ENCODE measurements at regions not wholly inside any gene's neighbourhood (a gene's known extent, or its start where the extent isn't known, plus 50 kb on each side); places are given as distances from the start of the nearest gene placed in this dataset.

DNA sequence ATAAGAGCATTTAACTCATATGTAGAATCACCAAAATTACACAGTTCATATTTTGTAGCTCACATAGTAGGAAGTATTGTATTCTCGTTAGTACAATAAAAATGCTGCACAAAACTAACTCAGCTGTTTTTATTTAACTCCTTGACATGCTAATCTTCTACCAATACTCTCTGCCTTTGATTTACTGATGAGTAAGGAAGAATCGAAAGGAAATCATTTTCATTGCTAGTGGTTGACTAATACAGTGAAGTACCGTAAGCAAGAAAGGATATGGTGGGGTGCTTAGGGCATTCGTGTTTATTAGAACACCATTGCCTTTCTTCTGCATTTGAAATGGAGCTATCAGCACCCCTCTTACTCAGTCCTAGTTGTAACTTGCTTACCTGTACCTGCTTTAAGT lies 1239.1 kb upstream of the TENM3 start:
- no peak overlapping the region for H3K4me3 ChIP-seq (ENCODE audit: control insufficient read depth, low read depth, low read length)
- peak; percentile 13 for DNase-seq (ENCODE audit: low read depth)
- TF ChIP-seq, protein P1, sequence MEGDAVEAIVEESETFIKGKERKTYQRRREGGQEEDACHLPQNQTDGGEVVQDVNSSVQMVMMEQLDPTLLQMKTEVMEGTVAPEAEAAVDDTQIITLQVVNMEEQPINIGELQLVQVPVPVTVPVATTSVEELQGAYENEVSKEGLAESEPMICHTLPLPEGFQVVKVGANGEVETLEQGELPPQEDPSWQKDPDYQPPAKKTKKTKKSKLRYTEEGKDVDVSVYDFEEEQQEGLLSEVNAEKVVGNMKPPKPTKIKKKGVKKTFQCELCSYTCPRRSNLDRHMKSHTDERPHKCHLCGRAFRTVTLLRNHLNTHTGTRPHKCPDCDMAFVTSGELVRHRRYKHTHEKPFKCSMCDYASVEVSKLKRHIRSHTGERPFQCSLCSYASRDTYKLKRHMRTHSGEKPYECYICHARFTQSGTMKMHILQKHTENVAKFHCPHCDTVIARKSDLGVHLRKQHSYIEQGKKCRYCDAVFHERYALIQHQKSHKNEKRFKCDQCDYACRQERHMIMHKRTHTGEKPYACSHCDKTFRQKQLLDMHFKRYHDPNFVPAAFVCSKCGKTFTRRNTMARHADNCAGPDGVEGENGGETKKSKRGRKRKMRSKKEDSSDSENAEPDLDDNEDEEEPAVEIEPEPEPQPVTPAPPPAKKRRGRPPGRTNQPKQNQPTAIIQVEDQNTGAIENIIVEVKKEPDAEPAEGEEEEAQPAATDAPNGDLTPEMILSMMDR (IDR thresholded peaks at IDR 0.05; ENCODE audit: control insufficient read depth, insufficient read depth, low read depth, low read length, missing control alignments), result no peak

DNA sequence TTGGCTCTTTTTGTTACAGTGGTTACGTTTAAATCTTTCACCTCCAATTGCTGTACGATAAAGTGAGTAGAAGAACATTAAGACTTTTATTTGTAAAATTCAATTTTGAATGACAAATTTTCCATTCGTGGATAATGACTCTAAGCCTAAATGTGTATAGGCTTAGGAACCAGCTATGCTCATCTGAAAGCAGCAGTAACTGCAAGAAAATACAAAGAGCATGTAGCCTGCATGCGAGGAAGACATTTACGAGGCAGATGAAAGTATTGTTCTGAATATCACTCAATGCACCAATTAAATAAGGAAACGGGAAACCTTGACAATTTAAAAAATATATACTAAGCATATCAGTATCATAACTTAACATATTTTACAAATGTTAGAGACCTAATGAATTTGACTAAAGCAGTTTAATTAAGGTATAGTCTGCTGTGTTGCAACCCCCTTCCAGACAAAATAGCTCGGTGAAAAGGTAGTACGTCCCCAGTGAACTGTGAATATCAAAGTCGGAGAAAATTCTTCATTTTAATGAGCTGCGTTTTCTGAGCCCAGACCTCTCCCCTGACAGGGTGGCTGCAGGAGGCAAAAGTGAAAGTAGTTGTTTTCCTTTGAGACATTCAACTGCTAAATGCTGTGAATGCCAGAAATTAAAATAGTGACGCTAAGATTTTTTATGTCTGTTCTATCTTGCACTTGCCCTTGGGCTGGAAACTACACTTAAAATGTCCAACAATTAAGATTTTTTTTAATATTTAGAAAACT lies 1236.5 kb upstream of the TENM3 start:
- peak overlapping the region; percentile 35 for H3K4me3 ChIP-seq (ENCODE audit: control insufficient read depth, low read depth, low read length)
- TF ChIP-seq, protein P1 (IDR thresholded peaks at IDR 0.05; ENCODE audit: control insufficient read depth, insufficient read depth, low read depth, low read length, missing control alignments), result no peak
- DNase-seq (ENCODE audit: low read depth), result no peak

DNA sequence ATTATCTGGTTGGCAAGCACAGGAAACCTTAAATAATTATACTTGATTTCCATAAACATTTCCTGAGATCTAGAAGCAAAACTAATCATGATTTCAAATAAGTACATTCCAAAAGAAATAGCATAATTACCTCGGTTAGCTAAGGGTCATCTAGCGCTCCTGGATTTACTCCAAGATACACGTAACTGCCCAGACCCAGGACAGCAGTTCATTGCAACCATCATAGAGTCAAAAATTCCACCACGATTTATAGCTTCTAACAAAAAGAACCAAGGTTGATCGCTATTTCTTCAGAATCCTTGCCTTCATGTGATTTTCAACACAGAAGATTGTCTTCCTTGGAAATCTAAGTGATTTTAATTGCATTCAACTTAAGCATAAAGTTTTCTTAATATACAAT lies 1235.5 kb upstream of the TENM3 start:
- no peak overlapping the region for H3K4me3 ChIP-seq (ENCODE audit: control insufficient read depth, low read depth, low read length)
- no peak for DNase-seq (ENCODE audit: low read depth)
- TF ChIP-seq, protein P1 (IDR thresholded peaks at IDR 0.05; ENCODE audit: control insufficient read depth, insufficient read depth, low read depth, low read length, missing control alignments), result no peak

GRCh38 chr4:181008164-181008563 lies 1235.0 kb upstream of the TENM3 start:
- TF ChIP-seq, protein P1 (IDR thresholded peaks at IDR 0.05; ENCODE audit: control insufficient read depth, insufficient read depth, low read depth, low read length, missing control alignments), result no peak
- H3K4me3 ChIP-seq (ENCODE audit: control insufficient read depth, low read depth, low read length), result no peak overlapping the region
- no peak for DNase-seq (ENCODE audit: low read depth)

GRCh38 chr4:181013162-181013561 lies 1230.0 kb upstream of the TENM3 start:
- TF ChIP-seq, protein P1 (IDR thresholded peaks at IDR 0.05; ENCODE audit: control insufficient read depth, insufficient read depth, low read depth, low read length, missing control alignments), result no peak
- DNase-seq (ENCODE audit: low read depth), result no peak
- H3K4me3 ChIP-seq (ENCODE audit: control insufficient read depth, low read depth, low read length), result no peak overlapping the region

- TF ChIP-seq, protein P1 (IDR thresholded peaks at IDR 0.05; ENCODE audit: control insufficient read depth, insufficient read depth, low read depth, low read length, missing control alignments), result no peak
- DNase-seq (ENCODE audit: low read depth), result no peak
Observed at GRCh38 chr4:181017038-181017437, 1226.2 kb upstream of the TENM3 start.

More at GRCh38 chr4:181017038-181017437, 1226.2 kb upstream of the TENM3 start:
- no peak overlapping the region for H3K4me3 ChIP-seq (ENCODE audit: control insufficient read depth, low read depth, low read length)

Data from AG09309 (cell line).